ENCODE measurements at regions not wholly inside any gene's neighbourhood (a gene's known extent, or its start where the extent isn't known, plus 50 kb on each side); places are given as distances from the start of the nearest gene placed in this dataset.
"Not testable (repeated sequence)": the region's sequence is repeated elsewhere in the genome, so short reads cannot be mapped to it uniquely, and the experiment has no call there.

GRCh38 chr10:62496925-62497324 lies 122.8 kb downstream of the ZNF365 start:
- DNase-seq (ENCODE audit: low read depth), result no peak

- no peak for DNase-seq (ENCODE audit: low read depth)
Measured at GRCh38 chr10:62498271-62498670, 124.1 kb downstream of the ZNF365 start.

GRCh38 chr10:62500116-62500515 lies 125.9 kb downstream of the ZNF365 start:
- DNase-seq (ENCODE audit: low read depth), result not testable (repeated sequence)

- no peak for DNase-seq (ENCODE audit: low read depth)
Measured at GRCh38 chr10:62501547-62501946, 127.4 kb downstream of the ZNF365 start.

- no peak for DNase-seq (ENCODE audit: low read depth)
Measured at GRCh38 chr10:62502995-62503613, 128.9 kb downstream of the ZNF365 start.

- DNase-seq (ENCODE audit: low read depth), result no peak
Measured at GRCh38 chr10:62503872-62504271, 129.7 kb downstream of the ZNF365 start.

GRCh38 chr10:62506371-62506770 lies 132.2 kb downstream of the ZNF365 start:
- DNase-seq (ENCODE audit: low read depth), result no peak

- no peak for DNase-seq (ENCODE audit: low read depth)
Measured at GRCh38 chr10:62511238-62511637, 137.1 kb downstream of the ZNF365 start.

- DNase-seq (ENCODE audit: low read depth), result no peak
Measured at GRCh38 chr10:62511656-62512055, 137.5 kb downstream of the ZNF365 start.

GRCh38 chr10:62512732-62513475 lies 138.7 kb downstream of the ZNF365 start:
- no peak for DNase-seq (ENCODE audit: low read depth)

- DNase-seq (ENCODE audit: low read depth), result no peak
Measured at GRCh38 chr10:62514079-62514693, 140.0 kb downstream of the ZNF365 start.

- no peak for DNase-seq (ENCODE audit: low read depth)
Measured at GRCh38 chr10:62517252-62517651, 143.1 kb downstream of the ZNF365 start.

- DNase-seq (ENCODE audit: low read depth), result no peak
Measured at GRCh38 chr10:62527019-62527827, 153.1 kb downstream of the ZNF365 start.

- no peak for DNase-seq (ENCODE audit: low read depth)
Measured at GRCh38 chr10:62528441-62528840, 154.3 kb downstream of the ZNF365 start.

GRCh38 chr10:62529396-62529795 lies 155.2 kb downstream of the ZNF365 start:
- no peak for DNase-seq (ENCODE audit: low read depth)

GRCh38 chr10:62534031-62534430 lies 159.9 kb downstream of the ZNF365 start:
- DNase-seq (ENCODE audit: low read depth), result no peak

GRCh38 chr10:62538606-62539005 lies 164.4 kb downstream of the ZNF365 start:
- DNase-seq (ENCODE audit: low read depth), result no peak

- no peak for DNase-seq (ENCODE audit: low read depth)
Measured at GRCh38 chr10:62540389-62540788, 166.2 kb downstream of the ZNF365 start.

- DNase-seq (ENCODE audit: low read depth), result no peak
Measured at GRCh38 chr10:62541811-62542210, 167.6 kb downstream of the ZNF365 start.

- no peak for DNase-seq (ENCODE audit: low read depth)
Measured at GRCh38 chr10:62543571-62544355, 169.6 kb downstream of the ZNF365 start.

GRCh38 chr10:62545160-62546066 lies 171.2 kb downstream of the ZNF365 start:
- DNase-seq (ENCODE audit: low read depth), result no peak
